ENCODE measurements at regions not wholly inside any gene's neighbourhood (a gene's known extent, or its start where the extent isn't known, plus 50 kb on each side); places are given as distances from the start of the nearest gene placed in this dataset.

DNA sequence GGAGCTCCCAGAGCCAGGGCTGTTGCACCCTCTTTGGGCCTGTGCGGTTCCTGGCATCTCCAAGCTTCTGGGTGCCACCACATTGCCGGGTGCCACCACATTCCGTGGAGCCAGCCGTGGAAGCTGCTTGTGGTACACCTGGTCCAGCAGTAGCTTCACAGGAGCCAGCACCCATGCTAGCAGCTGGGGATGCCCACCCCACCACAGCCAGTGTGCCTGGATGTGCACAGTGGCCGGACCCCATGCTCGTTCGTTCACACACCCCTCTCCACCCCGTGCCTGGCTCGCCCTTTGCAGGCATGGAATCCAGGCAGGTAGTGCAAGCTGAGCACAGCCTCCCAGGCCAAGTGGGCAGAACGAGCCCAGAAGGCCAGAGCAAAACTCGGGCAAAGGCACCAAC, 1029.8 kb upstream of the GBE1 start (continued):
- TF ChIP-seq, protein P1, sequence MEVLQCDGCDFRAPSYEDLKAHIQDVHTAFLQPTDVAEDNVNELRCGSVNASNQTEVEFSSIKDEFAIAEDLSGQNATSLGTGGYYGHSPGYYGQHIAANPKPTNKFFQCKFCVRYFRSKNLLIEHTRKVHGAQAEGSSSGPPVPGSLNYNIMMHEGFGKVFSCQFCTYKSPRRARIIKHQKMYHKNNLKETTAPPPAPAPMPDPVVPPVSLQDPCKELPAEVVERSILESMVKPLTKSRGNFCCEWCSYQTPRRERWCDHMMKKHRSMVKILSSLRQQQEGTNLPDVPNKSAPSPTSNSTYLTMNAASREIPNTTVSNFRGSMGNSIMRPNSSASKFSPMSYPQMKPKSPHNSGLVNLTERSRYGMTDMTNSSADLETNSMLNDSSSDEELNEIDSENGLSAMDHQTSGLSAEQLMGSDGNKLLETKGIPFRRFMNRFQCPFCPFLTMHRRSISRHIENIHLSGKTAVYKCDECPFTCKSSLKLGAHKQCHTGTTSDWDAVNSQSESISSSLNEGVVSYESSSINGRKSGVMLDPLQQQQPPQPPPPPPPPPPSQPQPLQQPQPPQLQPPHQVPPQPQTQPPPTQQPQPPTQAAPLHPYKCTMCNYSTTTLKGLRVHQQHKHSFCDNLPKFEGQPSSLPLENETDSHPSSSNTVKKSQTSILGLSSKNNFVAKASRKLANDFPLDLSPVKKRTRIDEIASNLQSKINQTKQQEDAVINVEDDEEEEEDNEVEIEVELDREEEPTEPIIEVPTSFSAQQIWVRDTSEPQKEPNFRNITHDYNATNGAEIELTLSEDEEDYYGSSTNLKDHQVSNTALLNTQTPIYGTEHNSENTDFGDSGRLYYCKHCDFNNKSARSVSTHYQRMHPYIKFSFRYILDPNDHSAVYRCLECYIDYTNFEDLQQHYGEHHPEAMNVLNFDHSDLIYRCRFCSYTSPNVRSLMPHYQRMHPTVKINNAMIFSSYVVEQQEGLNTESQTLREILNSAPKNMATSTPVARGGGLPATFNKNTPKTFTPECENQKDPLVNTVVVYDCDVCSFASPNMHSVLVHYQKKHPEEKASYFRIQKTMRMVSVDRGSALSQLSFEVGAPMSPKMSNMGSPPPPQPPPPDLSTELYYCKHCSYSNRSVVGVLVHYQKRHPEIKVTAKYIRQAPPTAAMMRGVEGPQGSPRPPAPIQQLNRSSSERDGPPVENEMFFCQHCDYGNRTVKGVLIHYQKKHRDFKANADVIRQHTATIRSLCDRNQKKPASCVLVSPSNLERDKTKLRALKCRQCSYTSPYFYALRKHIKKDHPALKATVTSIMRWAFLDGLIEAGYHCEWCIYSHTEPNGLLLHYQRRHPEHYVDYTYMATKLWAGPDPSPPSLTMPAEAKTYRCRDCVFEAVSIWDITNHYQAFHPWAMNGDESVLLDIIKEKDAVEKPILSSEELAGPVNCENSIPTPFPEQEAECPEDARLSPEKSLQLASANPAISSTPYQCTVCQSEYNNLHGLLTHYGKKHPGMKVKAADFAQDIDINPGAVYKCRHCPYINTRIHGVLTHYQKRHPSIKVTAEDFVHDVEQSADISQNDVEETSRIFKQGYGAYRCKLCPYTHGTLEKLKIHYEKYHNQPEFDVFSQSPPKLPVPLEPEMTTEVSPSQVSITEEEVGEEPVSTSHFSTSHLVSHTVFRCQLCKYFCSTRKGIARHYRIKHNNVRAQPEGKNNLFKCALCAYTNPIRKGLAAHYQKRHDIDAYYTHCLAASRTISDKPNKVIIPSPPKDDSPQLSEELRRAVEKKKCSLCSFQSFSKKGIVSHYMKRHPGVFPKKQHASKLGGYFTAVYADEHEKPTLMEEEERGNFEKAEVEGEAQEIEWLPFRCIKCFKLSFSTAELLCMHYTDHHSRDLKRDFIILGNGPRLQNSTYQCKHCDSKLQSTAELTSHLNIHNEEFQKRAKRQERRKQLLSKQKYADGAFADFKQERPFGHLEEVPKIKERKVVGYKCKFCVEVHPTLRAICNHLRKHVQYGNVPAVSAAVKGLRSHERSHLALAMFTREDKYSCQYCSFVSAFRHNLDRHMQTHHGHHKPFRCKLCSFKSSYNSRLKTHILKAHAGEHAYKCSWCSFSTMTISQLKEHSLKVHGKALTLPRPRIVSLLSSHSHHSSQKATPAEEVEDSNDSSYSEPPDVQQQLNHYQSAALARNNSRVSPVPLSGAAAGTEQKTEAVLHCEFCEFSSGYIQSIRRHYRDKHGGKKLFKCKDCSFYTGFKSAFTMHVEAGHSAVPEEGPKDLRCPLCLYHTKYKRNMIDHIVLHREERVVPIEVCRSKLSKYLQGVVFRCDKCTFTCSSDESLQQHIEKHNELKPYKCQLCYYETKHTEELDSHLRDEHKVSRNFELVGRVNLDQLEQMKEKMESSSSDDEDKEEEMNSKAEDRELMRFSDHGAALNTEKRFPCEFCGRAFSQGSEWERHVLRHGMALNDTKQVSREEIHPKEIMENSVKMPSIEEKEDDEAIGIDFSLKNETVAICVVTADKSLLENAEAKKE (CRISPR knock-in tag; IDR thresholded peaks at IDR 0.05) = no peak
- TF ChIP-seq ZNF331 (CRISPR knock-in tag; IDR thresholded peaks at IDR 0.05; ENCODE audit: low read depth) (no peak), CREB1 (CRISPR knock-in tag; IDR thresholded peaks at IDR 0.05; ENCODE audit: low read depth) (no peak), POLR2AphosphoS5 (IDR thresholded peaks at IDR 0.05; ENCODE audit: low read depth) (no peak), NANOG (IDR thresholded peaks at IDR 0.05; ENCODE audit: borderline replicate concordance) (no peak), EZH2 (IDR thresholded peaks at IDR 0.05; ENCODE audit: low read depth, unreplicated experiment) (no peak), EZH2phosphoT487 (IDR thresholded peaks at IDR 0.05; ENCODE audit: unreplicated experiment) (no peak)
- TF ChIP-seq, protein P2, sequence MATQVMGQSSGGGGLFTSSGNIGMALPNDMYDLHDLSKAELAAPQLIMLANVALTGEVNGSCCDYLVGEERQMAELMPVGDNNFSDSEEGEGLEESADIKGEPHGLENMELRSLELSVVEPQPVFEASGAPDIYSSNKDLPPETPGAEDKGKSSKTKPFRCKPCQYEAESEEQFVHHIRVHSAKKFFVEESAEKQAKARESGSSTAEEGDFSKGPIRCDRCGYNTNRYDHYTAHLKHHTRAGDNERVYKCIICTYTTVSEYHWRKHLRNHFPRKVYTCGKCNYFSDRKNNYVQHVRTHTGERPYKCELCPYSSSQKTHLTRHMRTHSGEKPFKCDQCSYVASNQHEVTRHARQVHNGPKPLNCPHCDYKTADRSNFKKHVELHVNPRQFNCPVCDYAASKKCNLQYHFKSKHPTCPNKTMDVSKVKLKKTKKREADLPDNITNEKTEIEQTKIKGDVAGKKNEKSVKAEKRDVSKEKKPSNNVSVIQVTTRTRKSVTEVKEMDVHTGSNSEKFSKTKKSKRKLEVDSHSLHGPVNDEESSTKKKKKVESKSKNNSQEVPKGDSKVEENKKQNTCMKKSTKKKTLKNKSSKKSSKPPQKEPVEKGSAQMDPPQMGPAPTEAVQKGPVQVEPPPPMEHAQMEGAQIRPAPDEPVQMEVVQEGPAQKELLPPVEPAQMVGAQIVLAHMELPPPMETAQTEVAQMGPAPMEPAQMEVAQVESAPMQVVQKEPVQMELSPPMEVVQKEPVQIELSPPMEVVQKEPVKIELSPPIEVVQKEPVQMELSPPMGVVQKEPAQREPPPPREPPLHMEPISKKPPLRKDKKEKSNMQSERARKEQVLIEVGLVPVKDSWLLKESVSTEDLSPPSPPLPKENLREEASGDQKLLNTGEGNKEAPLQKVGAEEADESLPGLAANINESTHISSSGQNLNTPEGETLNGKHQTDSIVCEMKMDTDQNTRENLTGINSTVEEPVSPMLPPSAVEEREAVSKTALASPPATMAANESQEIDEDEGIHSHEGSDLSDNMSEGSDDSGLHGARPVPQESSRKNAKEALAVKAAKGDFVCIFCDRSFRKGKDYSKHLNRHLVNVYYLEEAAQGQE (IDR thresholded peaks at IDR 0.05; ENCODE audit: unreplicated experiment) = no peak
